ENCODE measurements at regions not wholly inside any gene's neighbourhood (a gene's known extent, or its start where the extent isn't known, plus 50 kb on each side); places are given as distances from the start of the nearest gene placed in this dataset.

- Histone ChIP-seq H3K36me3 (ENCODE audit: control insufficient read depth, insufficient read depth, low read length) (no peaks in the 10 kb centered on the region), H3K9ac (ENCODE audit: low read length) (no peak overlapping the region)
Measured at GRCh38 chr7:54701982-54702381, 57.0 kb downstream of the SEC61G start.

DNA sequence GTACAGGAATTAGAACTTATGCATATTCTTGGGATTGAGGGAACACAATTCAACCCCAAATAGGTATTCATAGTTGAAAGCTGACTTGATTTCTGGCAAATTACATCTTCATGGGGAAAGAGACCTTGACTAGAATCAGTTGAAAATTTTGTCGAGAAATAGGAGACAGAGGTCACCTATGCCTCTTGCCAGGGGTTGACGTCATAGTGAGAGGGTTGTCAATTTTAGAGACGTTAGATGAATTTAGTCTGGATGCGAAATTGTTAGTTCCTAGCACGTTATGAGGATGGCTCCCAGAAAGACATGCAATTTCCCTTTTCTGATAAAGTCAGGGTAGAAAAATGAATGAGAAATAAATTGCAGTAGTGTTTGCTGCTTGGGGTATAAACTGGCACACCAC, 59.3 kb downstream of the SEC61G start:
- no peaks in the 10 kb centered on the region for H3K27me3 ChIP-seq (ENCODE audit: control insufficient read depth, insufficient read depth, low read length)
- no peaks in the 10 kb centered on the region for H3K36me3 ChIP-seq (ENCODE audit: control insufficient read depth, insufficient read depth, low read length)

More at GRCh38 chr7:54701982-54702381, 57.0 kb downstream of the SEC61G start:
- H3K27me3 ChIP-seq (ENCODE audit: control insufficient read depth, insufficient read depth, low read length) = no peaks in the 10 kb centered on the region
- H3K9me3 ChIP-seq (ENCODE audit: control insufficient read depth, low read length) = no peaks in the 10 kb centered on the region
- H3K4me3 ChIP-seq (ENCODE audit: low read length) = no peak overlapping the region
- H3K4me1 ChIP-seq (ENCODE audit: control insufficient read depth, insufficient read depth, low read length) = no peaks in the 10 kb centered on the region

DNA sequence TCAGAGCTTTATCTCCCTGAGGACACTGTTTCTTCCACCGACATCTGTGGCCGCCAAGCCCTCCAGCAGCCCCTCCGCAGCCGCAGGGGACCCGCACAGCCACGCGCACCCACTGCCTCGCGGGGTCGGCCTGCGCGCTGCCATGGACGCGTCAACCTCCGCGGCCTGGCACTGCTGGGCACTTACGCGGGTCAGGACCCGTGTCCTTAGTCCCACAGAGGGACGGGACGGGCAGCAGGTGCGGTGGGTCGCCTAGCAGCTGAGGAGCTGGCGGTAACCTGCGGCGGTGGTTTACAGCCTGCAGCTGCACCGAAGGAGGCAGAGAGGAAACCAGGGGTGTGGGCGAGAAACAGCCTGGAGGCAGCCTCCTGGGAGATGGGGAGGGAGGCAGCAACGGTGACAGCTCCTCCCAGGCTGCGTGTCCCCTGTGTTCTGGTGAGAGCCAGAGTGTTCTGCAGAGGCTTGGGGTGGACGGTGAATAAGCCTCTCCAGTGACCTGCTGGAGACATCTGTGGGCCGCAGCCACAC, 61.3 kb downstream of the SEC61G start:
- no peaks in the 10 kb centered on the region for H3K9me3 ChIP-seq (ENCODE audit: control insufficient read depth, low read length)
- H3K27me3 ChIP-seq (ENCODE audit: control insufficient read depth, insufficient read depth, low read length) = no peaks in the 10 kb centered on the region
- H3K4me3 ChIP-seq (ENCODE audit: low read length) = no peak overlapping the region
- no peaks in the 10 kb centered on the region for H3K36me3 ChIP-seq (ENCODE audit: control insufficient read depth, insufficient read depth, low read length)
- no peak overlapping the region for H3K9ac ChIP-seq (ENCODE audit: low read length)
- H3K4me1 ChIP-seq (ENCODE audit: control insufficient read depth, insufficient read depth, low read length) = no peaks in the 10 kb centered on the region

More for the DNA sequence above, 59.3 kb downstream of the SEC61G start:
- H3K4me1 ChIP-seq (ENCODE audit: control insufficient read depth, insufficient read depth, low read length) = no peaks in the 10 kb centered on the region
- no peak overlapping the region for H3K4me3 ChIP-seq (ENCODE audit: low read length)
- H3K9me3 ChIP-seq (ENCODE audit: control insufficient read depth, low read length) = no peaks in the 10 kb centered on the region
- H3K9ac ChIP-seq (ENCODE audit: low read length) = no peak overlapping the region

- no peaks in the 10 kb centered on the region for H3K36me3 ChIP-seq (ENCODE audit: control insufficient read depth, insufficient read depth, low read length)
- peaks cover 8% of the 10 kb centered on the region for H3K4me1 ChIP-seq (ENCODE audit: control insufficient read depth, insufficient read depth, low read length)
Measured at GRCh38 chr7:54690892-54691291, 68.1 kb downstream of the SEC61G start.

DNA sequence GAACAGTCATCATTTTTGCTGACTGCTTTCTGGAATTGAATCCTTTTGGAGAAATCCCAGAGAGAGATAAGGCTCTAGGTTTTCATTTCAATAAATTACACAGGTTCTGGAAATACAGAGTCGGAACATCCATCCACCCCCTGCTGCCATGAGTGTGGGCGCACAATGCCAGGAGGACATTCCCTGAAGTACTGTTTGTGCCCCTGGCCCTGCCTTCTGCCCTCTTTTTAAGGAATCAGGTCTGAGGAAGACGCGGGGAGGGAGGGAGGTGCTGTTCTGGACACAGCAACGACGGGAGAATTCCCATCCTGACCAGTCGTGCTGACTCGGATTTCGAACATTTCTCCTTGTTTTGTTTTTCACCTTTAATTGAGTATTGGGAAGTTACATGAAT, 69.0 kb downstream of the SEC61G start:
- H3K9me3 ChIP-seq (ENCODE audit: control insufficient read depth, low read length) = no peaks in the 10 kb centered on the region
- peaks cover 8% of the 10 kb centered on the region for H3K4me1 ChIP-seq (ENCODE audit: control insufficient read depth, insufficient read depth, low read length)
- no peaks in the 10 kb centered on the region for H3K36me3 ChIP-seq (ENCODE audit: control insufficient read depth, insufficient read depth, low read length)
- no peaks in the 10 kb centered on the region for H3K27me3 ChIP-seq (ENCODE audit: control insufficient read depth, insufficient read depth, low read length)
- H3K4me3 ChIP-seq (ENCODE audit: low read length) = no peak overlapping the region
- H3K9ac ChIP-seq (ENCODE audit: low read length) = no peak overlapping the region

More at GRCh38 chr7:54690892-54691291, 68.1 kb downstream of the SEC61G start:
- Histone ChIP-seq H3K27me3 (ENCODE audit: control insufficient read depth, insufficient read depth, low read length) (no peaks in the 10 kb centered on the region), H3K4me3 (ENCODE audit: low read length) (no peak overlapping the region), H3K9ac (ENCODE audit: low read length) (no peak overlapping the region), H3K9me3 (ENCODE audit: control insufficient read depth, low read length) (no peaks in the 10 kb centered on the region)

DNA sequence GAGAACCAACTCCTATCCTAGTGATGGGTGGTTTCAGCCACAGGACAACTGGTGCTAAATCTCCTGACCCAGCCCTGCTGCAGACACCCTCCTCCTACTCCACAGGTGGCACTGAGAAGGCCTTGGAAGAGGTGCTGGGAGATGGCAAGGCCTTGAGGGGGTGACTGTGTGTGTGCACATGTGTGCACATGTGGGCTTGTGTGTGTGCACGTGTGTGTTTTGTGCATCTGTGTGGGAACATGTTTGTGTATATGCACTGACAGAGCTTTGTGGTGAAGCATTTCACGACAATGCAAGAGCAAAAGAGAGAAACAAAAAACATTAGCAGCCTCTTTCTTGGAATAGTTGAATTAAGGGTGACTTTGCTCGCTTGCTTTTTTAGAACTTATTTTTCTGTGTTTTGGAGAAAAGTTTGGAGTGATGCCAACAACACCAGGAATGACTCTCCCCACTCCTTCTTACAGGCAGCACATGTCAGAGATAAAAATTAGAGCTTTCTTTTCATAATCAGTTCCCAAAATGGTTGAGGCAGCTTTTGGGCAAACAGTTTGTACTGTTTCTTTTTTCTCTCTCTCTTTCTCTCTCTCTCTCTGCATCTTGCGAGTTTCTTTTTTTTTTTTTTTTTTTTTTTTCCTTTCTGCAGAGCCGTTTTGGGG, 69.5 kb downstream of the SEC61G start:
- no peak overlapping the region for H3K4me3 ChIP-seq (ENCODE audit: low read length)
- H3K27me3 ChIP-seq (ENCODE audit: control insufficient read depth, insufficient read depth, low read length) = no peaks in the 10 kb centered on the region
- peaks cover 8% of the 10 kb centered on the region for H3K4me1 ChIP-seq (ENCODE audit: control insufficient read depth, insufficient read depth, low read length)
- no peaks in the 10 kb centered on the region for H3K9me3 ChIP-seq (ENCODE audit: control insufficient read depth, low read length)
- H3K36me3 ChIP-seq (ENCODE audit: control insufficient read depth, insufficient read depth, low read length) = no peaks in the 10 kb centered on the region
- no peak overlapping the region for H3K9ac ChIP-seq (ENCODE audit: low read length)

GRCh38 chr7:54687462-54688212, 71.4 kb downstream of the SEC61G start:
- peaks cover 8% of the 10 kb centered on the region for H3K4me1 ChIP-seq (ENCODE audit: control insufficient read depth, insufficient read depth, low read length)
- no peak overlapping the region for H3K9ac ChIP-seq (ENCODE audit: low read length)
- no peaks in the 10 kb centered on the region for H3K9me3 ChIP-seq (ENCODE audit: control insufficient read depth, low read length)
- H3K4me3 ChIP-seq (ENCODE audit: low read length) = no peak overlapping the region
- no peaks in the 10 kb centered on the region for H3K36me3 ChIP-seq (ENCODE audit: control insufficient read depth, insufficient read depth, low read length)
- H3K27me3 ChIP-seq (ENCODE audit: control insufficient read depth, insufficient read depth, low read length) = no peaks in the 10 kb centered on the region

- Histone ChIP-seq H3K4me3 (ENCODE audit: low read length) (no peak overlapping the region), H3K4me1 (ENCODE audit: control insufficient read depth, insufficient read depth, low read length) (no peaks in the 10 kb centered on the region), H3K27me3 (ENCODE audit: control insufficient read depth, insufficient read depth, low read length) (no peaks in the 10 kb centered on the region), H3K9ac (ENCODE audit: low read length) (no peak overlapping the region), H3K9me3 (ENCODE audit: control insufficient read depth, low read length) (no peaks in the 10 kb centered on the region), H3K36me3 (ENCODE audit: control insufficient read depth, insufficient read depth, low read length) (no peaks in the 10 kb centered on the region)
Measured at GRCh38 chr7:54680377-54681005, 78.5 kb downstream of the SEC61G start.

DNA sequence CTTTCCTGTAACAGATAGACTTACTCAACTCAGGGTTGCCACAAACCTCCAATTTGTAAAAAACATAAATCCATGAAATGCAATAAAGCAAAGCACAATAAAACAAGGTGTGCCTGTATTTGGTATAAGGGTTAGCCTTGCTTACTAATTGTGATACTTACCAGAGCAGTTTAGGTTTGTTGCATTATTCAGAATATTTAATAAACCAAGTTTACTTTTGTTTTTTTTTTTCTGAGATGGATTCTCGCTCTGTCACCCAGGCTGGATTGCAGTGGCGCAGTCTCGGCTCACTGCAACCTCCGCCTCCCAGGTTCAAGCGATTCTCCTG, 79.6 kb downstream of the SEC61G start:
- no peaks in the 10 kb centered on the region for H3K36me3 ChIP-seq (ENCODE audit: control insufficient read depth, insufficient read depth, low read length)
- no peaks in the 10 kb centered on the region for H3K4me1 ChIP-seq (ENCODE audit: control insufficient read depth, insufficient read depth, low read length)
- no peak overlapping the region for H3K9ac ChIP-seq (ENCODE audit: low read length)
- H3K9me3 ChIP-seq (ENCODE audit: control insufficient read depth, low read length) = no peaks in the 10 kb centered on the region
- no peaks in the 10 kb centered on the region for H3K27me3 ChIP-seq (ENCODE audit: control insufficient read depth, insufficient read depth, low read length)
- no peak overlapping the region for H3K4me3 ChIP-seq (ENCODE audit: low read length)

DNA sequence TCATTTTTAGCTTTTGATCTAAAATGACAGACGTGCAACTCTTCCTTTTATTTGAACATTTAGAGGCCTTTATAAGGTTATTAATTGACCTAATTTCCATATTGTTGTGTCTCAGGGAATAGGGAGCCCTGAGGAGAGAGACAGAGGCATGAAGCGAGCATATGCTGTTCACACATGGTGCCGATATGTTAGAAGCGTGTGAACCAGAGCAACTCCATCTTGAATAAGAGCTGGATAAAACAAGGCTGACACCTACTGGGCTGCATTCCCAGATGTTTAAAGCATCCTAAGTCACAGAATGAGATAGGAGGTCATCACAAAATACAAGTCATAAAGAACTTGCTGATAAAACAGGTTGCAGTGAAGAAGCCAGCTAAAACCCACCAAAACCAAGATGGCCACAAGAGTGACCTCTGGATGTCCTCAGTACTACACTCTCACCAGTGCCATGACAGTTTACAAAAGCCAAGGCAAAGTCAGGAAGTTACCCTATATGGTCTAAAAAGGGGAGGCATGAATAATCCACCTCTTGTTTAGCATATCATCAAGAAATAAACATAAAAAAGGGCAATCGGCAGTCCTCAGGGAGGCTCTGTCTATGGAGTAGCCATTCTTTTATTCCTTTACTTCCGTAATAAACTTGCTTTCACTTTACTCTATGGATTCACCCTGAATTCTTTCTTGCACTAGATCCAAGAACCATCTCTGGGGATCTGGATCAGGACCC, 80.1 kb downstream of the SEC61G start:
- H3K4me3 ChIP-seq (ENCODE audit: low read length) = no peak overlapping the region

DNA sequence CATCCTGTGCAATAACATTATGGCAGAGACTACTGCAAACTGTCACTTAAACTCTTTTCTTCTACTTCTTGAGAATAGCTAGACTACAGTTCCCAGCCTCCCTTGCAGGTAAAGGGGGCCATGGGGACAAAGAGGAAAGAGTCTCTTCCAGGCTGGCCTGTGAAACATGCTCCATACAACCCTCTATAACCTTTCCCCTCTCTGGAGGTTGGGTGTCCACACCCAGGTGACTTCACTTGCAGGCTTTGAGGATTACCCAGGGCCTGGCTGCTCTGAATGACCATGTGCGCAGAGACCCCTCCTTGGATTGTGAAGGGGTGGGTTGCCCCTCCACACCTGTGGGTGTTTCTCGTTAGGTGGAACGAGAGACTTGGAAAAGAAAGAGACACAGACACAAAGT, 84.1 kb downstream of the SEC61G start:
- Histone ChIP-seq H3K4me1 (ENCODE audit: control insufficient read depth, insufficient read depth, low read length) (no peaks in the 10 kb centered on the region), H3K36me3 (ENCODE audit: control insufficient read depth, insufficient read depth, low read length) (no peaks in the 10 kb centered on the region), H3K4me3 (ENCODE audit: low read length) (no peak overlapping the region), H3K27me3 (ENCODE audit: control insufficient read depth, insufficient read depth, low read length) (no peaks in the 10 kb centered on the region), H3K9ac (ENCODE audit: low read length) (no peak overlapping the region), H3K9me3 (ENCODE audit: control insufficient read depth, low read length) (no peaks in the 10 kb centered on the region)

More for the DNA sequence above, 80.1 kb downstream of the SEC61G start:
- Histone ChIP-seq H3K9ac (ENCODE audit: low read length) (no peak overlapping the region), H3K9me3 (ENCODE audit: control insufficient read depth, low read length) (no peaks in the 10 kb centered on the region), H3K4me1 (ENCODE audit: control insufficient read depth, insufficient read depth, low read length) (no peaks in the 10 kb centered on the region), H3K27me3 (ENCODE audit: control insufficient read depth, insufficient read depth, low read length) (no peaks in the 10 kb centered on the region), H3K36me3 (ENCODE audit: control insufficient read depth, insufficient read depth, low read length) (no peaks in the 10 kb centered on the region)

DNA sequence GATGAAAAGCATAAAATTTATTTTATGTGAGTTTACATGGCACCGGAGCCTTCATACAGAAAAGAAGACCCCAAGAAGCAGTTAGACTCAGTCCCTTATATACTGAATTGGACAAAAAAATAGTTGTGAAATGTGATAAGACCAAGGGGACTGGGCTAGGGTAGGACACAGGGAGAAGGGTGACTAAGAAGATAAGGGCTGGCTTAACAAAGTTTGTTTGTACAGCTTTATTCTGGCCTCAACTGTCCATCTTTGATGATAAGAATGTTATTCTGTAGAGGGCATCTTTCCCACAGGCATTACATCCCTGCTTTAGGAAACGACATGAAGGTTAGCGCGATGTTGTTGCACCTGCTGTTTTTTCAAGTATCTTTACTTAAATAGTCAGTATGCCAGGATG, 86.5 kb downstream of the SEC61G start:
- Histone ChIP-seq H3K9me3 (ENCODE audit: control insufficient read depth, low read length) (no peaks in the 10 kb centered on the region), H3K36me3 (ENCODE audit: control insufficient read depth, insufficient read depth, low read length) (no peaks in the 10 kb centered on the region), H3K4me1 (ENCODE audit: control insufficient read depth, insufficient read depth, low read length) (no peaks in the 10 kb centered on the region), H3K27me3 (ENCODE audit: control insufficient read depth, insufficient read depth, low read length) (no peaks in the 10 kb centered on the region), H3K4me3 (ENCODE audit: low read length) (no peak overlapping the region), H3K9ac (ENCODE audit: low read length) (no peak overlapping the region)

All from mucosa of stomach (tissue), 1 donor.